Naive thymus-derived CD4-positive, alpha-beta T cell (primary cell): ENCODE measurements at regions not wholly inside any gene's neighbourhood (a gene's known extent, or its start where the extent isn't known, plus 50 kb on each side); places are given as distances from the start of the nearest gene placed in this dataset.

Source experiments
- ATAC-seq: fragments of 150-1000 bp; cut with Tn5 transposase; 2 replicates; pipeline ENCODE4 v1.10.0; 2021; ENCODE audit warnings: mild to moderate bottlenecking, moderate library complexity
- CTCF ChIA-PET: fragments of 350-600 bp; sonication (Branson Sonifier 250); formaldehyde crosslinking; loops from one replicate; lab custom pipeline; 2021; ENCODE audit warnings: antibody characterized with exemption; lab: Charles Lee
- POLR2A ChIA-PET: fragments of 350-600 bp; sonication (Branson Sonifier 250); formaldehyde crosslinking; loops from one replicate; lab custom pipeline; 2021; ENCODE audit warnings: antibody characterized with exemption, inconsistent platforms; lab: Charles Lee
- DNase-seq, 9 donors: peaks; one replicate each; pipeline versions ENCODE4 v3.0.0 to v3.0.0-alpha.2; 2020 to 2022; ENCODE audit warnings: mixed read lengths in 1 of 9
- H3K27ac ChIP-seq: one replicate; pipeline ENCODE4 v1.7.0; 2013; ENCODE audit warnings: mild to moderate bottlenecking, low read depth, low read length, moderate library complexity
- H3K27me3 ChIP-seq, 2 donors: one replicate each; pipeline ENCODE4 v1.7.0; 2013; ENCODE audit warnings: low read length in 2 of 2, mild to moderate bottlenecking in 2 of 2, moderate library complexity in 2 of 2; ENCODE audit not compliant: control insufficient read depth in 2 of 2, insufficient read depth in 2 of 2
- H3K36me3 ChIP-seq, 3 experiments: 1 replicate in 2 of 3; 2 replicates in 1 of 3; pipeline ENCODE4 v1.7.0; 2013; ENCODE audit warnings: low read length in 3 of 3, mild to moderate bottlenecking in 3 of 3, moderate library complexity in 1 of 3; ENCODE audit not compliant: insufficient read depth in 3 of 3, control insufficient read depth in 2 of 3
- H3K4me1 ChIP-seq, 2 donors: one replicate each; pipeline ENCODE4 v1.7.0; 2013; ENCODE audit warnings: low read length in 2 of 2, mild to moderate bottlenecking in 2 of 2, moderate library complexity in 1 of 2; ENCODE audit not compliant: control insufficient read depth in 2 of 2, insufficient read depth in 2 of 2
- H3K4me3 ChIP-seq: 2 replicates; pipeline ENCODE4 v1.7.0; 2013; ENCODE audit warnings: mild to moderate bottlenecking, low read length
- H3K9me3 ChIP-seq, 3 experiments: 1 replicate in 2 of 3; 2 replicates in 1 of 3; pipeline ENCODE4 v1.7.0; 2013; ENCODE audit warnings: low read length in 3 of 3; ENCODE audit not compliant: control insufficient read depth in 2 of 3
- H3K27ac Mint-ChIP-seq, 9 donors: one replicate each; pipeline ENCODE4 v1.8.0; 2020 to 2022; ENCODE audit warnings: mixed read lengths in 9 of 9, mild to moderate bottlenecking in 8 of 9, moderate library complexity in 5 of 9, inconsistent platforms in 2 of 9
- H3K27me3 Mint-ChIP-seq, 5 donors: one replicate each; pipeline ENCODE4 v1.8.0; 2021 to 2022; ENCODE audit warnings: mixed read lengths in 5 of 5, mild to moderate bottlenecking in 1 of 5
- H3K36me3 Mint-ChIP-seq, 5 donors: one replicate each; pipeline ENCODE4 v1.8.0; 2020 to 2022; ENCODE audit warnings: mixed read lengths in 5 of 5, mild to moderate bottlenecking in 3 of 5, inconsistent platforms in 1 of 5
- H3K4me1 Mint-ChIP-seq, 7 donors: one replicate each; pipeline ENCODE4 v1.8.0; 2020 to 2022; ENCODE audit warnings: mixed read lengths in 7 of 7, mild to moderate bottlenecking in 3 of 7, inconsistent platforms in 1 of 7
- H3K4me3 Mint-ChIP-seq, 10 donors: one replicate each; pipeline ENCODE4 v1.8.0; 2020 to 2022; ENCODE audit warnings: mild to moderate bottlenecking in 10 of 10, mixed read lengths in 10 of 10, moderate library complexity in 6 of 10, inconsistent platforms in 2 of 10
- H3K9me3 Mint-ChIP-seq, 11 donors: one replicate each; pipeline ENCODE4 v1.8.0; 2020 to 2022; ENCODE audit warnings: mixed read lengths in 11 of 11, mild to moderate bottlenecking in 4 of 11, inconsistent platforms in 1 of 11, moderate library complexity in 1 of 11
- intact Hi-C, 2 donors: fragments of 100-400 bp; cut with micrococcal nuclease; formaldehyde crosslinking; loops; one replicate each; pipeline ENCODE4 v1.15.1; 2023

DNA sequence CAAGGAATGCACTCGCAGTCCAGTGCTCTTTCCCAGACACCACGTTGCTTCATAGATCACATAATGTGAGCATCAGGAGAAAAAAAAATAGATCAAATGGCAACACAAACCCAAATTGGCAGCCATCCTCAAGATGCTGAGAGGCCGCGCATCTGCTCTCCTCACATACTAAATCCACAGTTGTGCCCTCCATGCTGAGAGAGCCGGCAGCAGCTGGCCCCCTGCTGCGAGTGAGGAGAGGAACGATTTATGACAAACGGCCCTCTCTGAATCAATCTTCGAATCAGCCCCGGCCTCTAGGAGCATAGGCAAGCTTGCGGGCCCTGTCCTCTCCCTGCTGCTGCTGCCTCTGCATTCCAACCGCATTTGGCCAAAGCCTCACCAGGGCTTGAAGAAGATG lies 159.9 kb upstream of the TENM4 start:
- no peaks in the 10 kb centered on the region for H3K36me3 Mint-ChIP-seq
- peaks cover 0 to 5% (median 0%) of the 10 kb centered on the region in 5 donors for H3K27me3 Mint-ChIP-seq
- Histone ChIP-seq H3K9me3 (peaks cover 0 to 3% (median 0%) of the 10 kb centered on the region in 3 experiments), H3K4me3 (no peak overlapping the region), H3K36me3 (no peaks in the 10 kb centered on the region), H3K27me3 (no peaks in the 10 kb centered on the region), H3K27ac (no peak overlapping the region), H3K4me1 (no peaks in the 10 kb centered on the region)
- ChIA-PET CTCF (no interaction called here), POLR2A (no interaction called here)
- intact Hi-C loops = no loop called here
- H3K4me1 Mint-ChIP-seq = no peaks in the 10 kb centered on the region
- ATAC-seq = no peak
- no peak overlapping the region for H3K27ac Mint-ChIP-seq
- no peak for DNase-seq
- peaks cover 0 to 13% (median 6%) of the 10 kb centered on the region in 11 donors for H3K9me3 Mint-ChIP-seq
- H3K4me3 Mint-ChIP-seq = no peak overlapping the region

DNA sequence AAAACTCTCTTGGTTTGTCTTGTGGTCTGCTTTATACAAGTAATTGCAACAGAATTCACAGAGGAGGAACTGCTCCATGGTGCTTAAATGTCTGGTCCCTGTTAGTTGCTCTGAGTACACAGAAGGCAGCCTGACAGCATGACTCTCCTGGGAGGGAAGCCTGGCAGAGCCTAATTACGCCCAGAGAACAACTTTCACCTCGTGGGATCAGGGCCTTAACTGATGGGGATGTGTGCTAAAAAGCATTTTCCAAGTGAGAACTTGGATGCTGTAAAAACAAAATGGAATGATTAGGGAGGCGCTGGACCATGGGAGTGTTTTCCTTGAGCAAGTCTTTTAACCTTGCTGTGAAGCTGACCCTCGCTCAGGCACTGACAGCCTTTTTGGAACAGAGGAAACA lies 154.0 kb upstream of the TENM4 start:
- Mint-ChIP-seq H3K4me1 (peaks cover 0 to 2% (median 0%) of the 10 kb centered on the region in 7 donors), H3K9me3 (peaks cover 4 to 30% (median 9%) of the 10 kb centered on the region in 11 donors), H3K4me3 (no peak overlapping the region), H3K27me3 (peaks cover 0 to 5% (median 0%) of the 10 kb centered on the region in 5 donors), H3K27ac (no peak overlapping the region), H3K36me3 (peaks cover 0 to 3% (median 0%) of the 10 kb centered on the region in 5 donors)
- DNase-seq = no peak
- Histone ChIP-seq H3K27ac (no peak overlapping the region), H3K27me3 (no peaks in the 10 kb centered on the region), H3K4me3 (no peak overlapping the region), H3K9me3 (peaks cover 0 to 3% (median 0%) of the 10 kb centered on the region in 3 experiments), H3K4me1 (no peaks in the 10 kb centered on the region), H3K36me3 (no peaks in the 10 kb centered on the region)
- POLR2A ChIA-PET = no interaction called here
- intact Hi-C loops = no loop called here
- ATAC-seq = no peak
- CTCF ChIA-PET = no interaction called here

DNA sequence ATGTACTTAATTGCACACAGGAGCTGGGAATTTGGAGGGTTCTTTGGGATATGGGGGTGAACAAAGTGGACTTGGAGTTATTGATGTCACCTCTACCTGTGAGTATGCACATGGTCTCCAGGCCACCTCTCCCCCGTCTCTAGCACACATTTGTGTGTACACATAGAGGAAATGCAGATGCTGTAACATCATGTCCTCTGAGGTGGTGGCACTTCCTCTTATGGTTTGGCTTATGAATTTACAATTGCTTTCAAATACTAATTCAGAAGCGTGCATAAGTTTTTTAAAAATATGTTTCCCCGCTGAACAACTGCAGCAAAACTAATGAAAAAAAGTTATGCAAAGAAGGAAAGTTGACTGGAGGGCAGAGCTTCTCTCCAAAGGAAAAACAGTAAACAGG lies 152.0 kb upstream of the TENM4 start:
- H3K9me3 Mint-ChIP-seq = peaks cover 4 to 31% (median 11%) of the 10 kb centered on the region in 11 donors
- intact Hi-C loops = no loop called here
- DNase-seq (no peak), ATAC-seq (no peak)
- no peaks in the 10 kb centered on the region for H3K4me1 ChIP-seq
- no peak overlapping the region for H3K27ac ChIP-seq
- ChIA-PET POLR2A (no interaction called here), CTCF (no interaction called here)
- H3K27ac Mint-ChIP-seq = no peak overlapping the region
- H3K27me3 ChIP-seq = no peaks in the 10 kb centered on the region
- H3K36me3 Mint-ChIP-seq = peaks cover 0 to 3% (median 0%) of the 10 kb centered on the region in 5 donors
- H3K4me3 ChIP-seq = no peak overlapping the region
- H3K4me3 Mint-ChIP-seq = no peak overlapping the region
- peaks cover 0 to 2% (median 0%) of the 10 kb centered on the region in 7 donors for H3K4me1 Mint-ChIP-seq
- H3K9me3 ChIP-seq = peaks cover 0 to 3% (median 0%) of the 10 kb centered on the region in 3 experiments
- no peaks in the 10 kb centered on the region for H3K36me3 ChIP-seq
- H3K27me3 Mint-ChIP-seq = peaks cover 0 to 5% (median 0%) of the 10 kb centered on the region in 5 donors

DNA sequence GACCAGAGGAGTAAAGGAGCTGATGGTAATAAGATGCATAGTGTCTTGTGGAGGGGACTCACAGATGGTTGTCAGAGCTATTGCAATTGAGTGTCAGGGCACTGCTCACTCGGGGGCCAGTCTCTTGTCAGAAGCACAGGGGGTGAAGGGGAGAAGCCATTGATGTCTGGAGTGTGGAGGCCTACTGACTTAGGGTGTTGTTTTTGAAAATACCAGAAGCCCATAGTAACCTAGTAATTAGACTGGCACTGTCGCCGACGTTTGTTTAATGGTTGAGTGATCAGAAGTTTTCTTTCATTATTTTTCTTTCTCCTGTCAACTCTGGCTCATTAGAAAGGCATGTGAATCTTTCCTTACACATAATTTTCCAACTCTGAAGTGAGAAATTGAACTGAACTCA lies 151.6 kb upstream of the TENM4 start:
- ChIA-PET CTCF (no interaction called here), POLR2A (no interaction called here)
- Mint-ChIP-seq H3K9me3 (peaks cover 7 to 34% (median 12%) of the 10 kb centered on the region in 11 donors), H3K4me1 (peaks cover 0 to 2% (median 0%) of the 10 kb centered on the region in 7 donors), H3K27me3 (peaks cover 0 to 5% (median 0%) of the 10 kb centered on the region in 5 donors), H3K4me3 (no peak overlapping the region), H3K36me3 (peaks cover 0 to 5% (median 0%) of the 10 kb centered on the region in 5 donors), H3K27ac (no peak overlapping the region)
- H3K4me1 ChIP-seq = no peaks in the 10 kb centered on the region
- H3K36me3 ChIP-seq = no peaks in the 10 kb centered on the region
- intact Hi-C loops = no loop called here
- ATAC-seq (no peak), DNase-seq (no peak)
- no peak overlapping the region for H3K27ac ChIP-seq
- no peaks in the 10 kb centered on the region for H3K27me3 ChIP-seq
- H3K9me3 ChIP-seq = peaks cover 0 to 3% (median 0%) of the 10 kb centered on the region in 3 experiments
- no peak overlapping the region for H3K4me3 ChIP-seq

DNA sequence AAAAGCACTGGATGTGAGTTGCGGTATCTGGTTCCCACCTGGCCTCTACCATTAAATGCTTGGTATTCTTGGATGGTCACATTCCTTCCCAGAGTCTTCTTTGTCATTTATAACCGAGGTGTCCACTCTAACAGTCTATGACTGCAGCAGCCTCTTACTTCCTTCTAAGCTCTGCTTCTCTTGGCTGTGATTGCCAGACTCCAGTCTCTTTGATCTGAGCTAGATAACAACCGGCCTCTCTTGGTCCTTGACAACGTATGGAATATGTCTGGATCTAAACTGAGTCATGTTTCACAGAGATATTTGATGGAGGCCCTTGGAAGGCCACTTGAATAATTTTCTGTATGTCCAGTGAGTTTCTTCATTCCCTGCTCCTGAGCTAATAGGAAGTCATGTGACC lies 141.6 kb upstream of the TENM4 start:
- peaks cover 0 to 2% (median 0%) of the 10 kb centered on the region in 5 donors for H3K36me3 Mint-ChIP-seq
- CTCF ChIA-PET = no interaction called here
- intact Hi-C loops = no loop called here

DNA sequence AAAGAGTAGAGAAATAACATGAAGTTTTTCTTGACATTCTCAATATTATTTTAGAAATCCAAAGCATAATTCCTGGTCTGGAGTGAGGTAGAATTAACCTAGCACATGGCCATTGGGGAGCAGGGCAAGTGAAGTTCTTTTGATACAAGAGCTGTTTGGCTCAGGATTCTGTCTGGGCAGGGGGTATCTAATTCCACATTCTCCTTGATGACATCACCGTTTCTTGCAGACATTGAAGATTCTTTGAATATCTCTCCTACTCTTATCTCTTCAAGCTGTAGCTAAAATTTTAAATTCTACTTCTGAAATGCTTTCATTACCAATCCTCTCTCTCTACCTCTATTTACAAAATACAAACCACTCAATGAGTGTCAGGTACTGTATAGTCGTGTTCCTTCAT lies 138.2 kb upstream of the TENM4 start:
- POLR2A ChIA-PET = no interaction called here
- H3K27me3 Mint-ChIP-seq = peaks cover 0 to 4% (median 0%) of the 10 kb centered on the region in 5 donors

More for the DNA sequence above, 141.6 kb upstream of the TENM4 start:
- Histone ChIP-seq H3K4me3 (no peak overlapping the region), H3K4me1 (no peaks in the 10 kb centered on the region), H3K9me3 (no peaks in the 10 kb centered on the region), H3K36me3 (no peaks in the 10 kb centered on the region), H3K27ac (no peak overlapping the region), H3K27me3 (no peaks in the 10 kb centered on the region)
- POLR2A ChIA-PET = no interaction called here
- Mint-ChIP-seq H3K4me1 (no peaks in the 10 kb centered on the region), H3K27ac (no peak overlapping the region), H3K9me3 (peaks cover 2 to 18% (median 8%) of the 10 kb centered on the region in 11 donors), H3K4me3 (no peak overlapping the region), H3K27me3 (peaks cover 0 to 7% (median 0%) of the 10 kb centered on the region in 5 donors)
- no peak for DNase-seq
- ATAC-seq = no peak

DNA sequence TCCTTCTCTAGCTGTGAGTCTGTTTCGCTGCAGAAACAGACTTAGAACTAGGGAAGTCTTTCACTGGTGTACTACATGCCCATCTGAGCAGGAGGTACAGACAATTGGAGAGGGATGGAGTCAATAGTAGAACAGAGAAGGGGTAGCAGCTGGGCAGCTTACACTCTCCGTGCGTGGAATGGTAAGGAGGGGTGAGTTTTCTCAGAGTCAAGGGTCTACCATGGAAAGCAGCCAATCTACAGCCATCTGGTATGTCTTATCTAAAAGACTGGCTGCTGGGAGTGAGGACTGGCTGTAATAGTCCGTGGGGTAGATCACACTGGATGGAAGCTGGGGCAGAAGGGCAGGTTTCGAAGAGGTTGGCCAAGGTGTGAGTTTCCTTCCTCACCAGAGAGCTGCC lies 137.3 kb upstream of the TENM4 start:
- POLR2A ChIA-PET = no interaction called here
- CTCF ChIA-PET = no interaction called here
- Mint-ChIP-seq H3K36me3 (no peaks in the 10 kb centered on the region), H3K4me3 (no peak overlapping the region), H3K9me3 (peaks cover 0 to 10% (median 0%) of the 10 kb centered on the region in 11 donors), H3K27me3 (peaks cover 0 to 4% (median 0%) of the 10 kb centered on the region in 5 donors), H3K27ac (no peak overlapping the region), H3K4me1 (no peaks in the 10 kb centered on the region)
- H3K36me3 ChIP-seq = no peaks in the 10 kb centered on the region
- ATAC-seq (no peak), DNase-seq (no peak)
- H3K27me3 ChIP-seq = no peaks in the 10 kb centered on the region
- H3K4me1 ChIP-seq = no peaks in the 10 kb centered on the region
- H3K27ac ChIP-seq = no peak overlapping the region
- no peaks in the 10 kb centered on the region for H3K9me3 ChIP-seq
- H3K4me3 ChIP-seq = no peak overlapping the region
- intact Hi-C loops = no loop called here

More for the DNA sequence above, 138.2 kb upstream of the TENM4 start:
- no peaks in the 10 kb centered on the region for H3K9me3 ChIP-seq
- Mint-ChIP-seq H3K36me3 (no peaks in the 10 kb centered on the region), H3K4me1 (no peaks in the 10 kb centered on the region), H3K27ac (no peak overlapping the region), H3K9me3 (peaks cover 0 to 10% (median 0%) of the 10 kb centered on the region in 11 donors), H3K4me3 (no peak overlapping the region)
- CTCF ChIA-PET = no interaction called here
- ATAC-seq = no peak
- no peaks in the 10 kb centered on the region for H3K27me3 ChIP-seq
- no peak for DNase-seq
- no peaks in the 10 kb centered on the region for H3K36me3 ChIP-seq
- intact Hi-C loops = no loop called here
- no peak overlapping the region for H3K4me3 ChIP-seq
- no peak overlapping the region for H3K27ac ChIP-seq
- no peaks in the 10 kb centered on the region for H3K4me1 ChIP-seq
